Type B pancreatic cell (in vitro differentiated cells): ENCODE measurements at regions not wholly inside any gene's neighbourhood (a gene's known extent, or its start where the extent isn't known, plus 50 kb on each side); places are given as distances from the start of the nearest gene placed in this dataset.

Experiments used
- DNase-seq: peaks from one replicate; pipeline ENCODE4 v3.0.0; 2021; ENCODE audit warnings: mixed read lengths; ENCODE audit not compliant: unreplicated experiment; ENCODE audit errors: extremely low spot score
- H3K27ac Mint-ChIP-seq: 2 replicates; pipeline ENCODE4 v1.8.0; 2021; ENCODE audit warnings: mild to moderate bottlenecking, mixed read lengths
- H3K27me3 Mint-ChIP-seq: 2 replicates; pipeline ENCODE4 v1.8.0; 2021; ENCODE audit warnings: mixed read lengths
- H3K36me3 Mint-ChIP-seq: 2 replicates; pipeline ENCODE4 v1.8.0; 2021; ENCODE audit warnings: mixed read lengths
- H3K4me1 Mint-ChIP-seq: one replicate; pipeline ENCODE4 v1.8.0; 2021; ENCODE audit warnings: mixed read lengths; ENCODE audit not compliant: unreplicated experiment
- H3K4me3 Mint-ChIP-seq: 2 replicates; pipeline ENCODE4 v1.8.0; 2021; ENCODE audit warnings: mild to moderate bottlenecking, mixed read lengths
- H3K9me3 Mint-ChIP-seq: 2 replicates; pipeline ENCODE4 v1.8.0; 2021; ENCODE audit warnings: mixed read lengths
- CTCF ChIP-seq: fragments of 200-600 bp; sonication (generic); conservative IDR thresholded peaks from 2 replicates; pipeline ENCODE4 v1.5.0; 2021; ENCODE audit warnings: antibody characterized with exemption, mild to moderate bottlenecking

GRCh38 chr4:156036496-156036895 lies 82.8 kb upstream of the CTSO start:
- no peaks in the 10 kb centered on the region for H3K36me3 Mint-ChIP-seq
- DNase-seq, result no peak
- H3K27me3 Mint-ChIP-seq, result no peaks in the 10 kb centered on the region
- H3K4me3 Mint-ChIP-seq, result no peak overlapping the region
- no peak for TF ChIP-seq CTCF
- H3K27ac Mint-ChIP-seq, result no peak overlapping the region
- H3K9me3 Mint-ChIP-seq, result no peaks in the 10 kb centered on the region
- H3K4me1 Mint-ChIP-seq, result no peaks in the 10 kb centered on the region

- Mint-ChIP-seq H3K4me1 (no peaks in the 10 kb centered on the region), H3K27me3 (no peaks in the 10 kb centered on the region)
Measured at GRCh38 chr4:156029691-156030090, 76.0 kb upstream of the CTSO start.

GRCh38 chr4:156021298-156021697 lies 67.6 kb upstream of the CTSO start:
- TF ChIP-seq CTCF, result no peak
- peak overlapping the region; percentile 26 for H3K4me3 Mint-ChIP-seq
- no peak for DNase-seq
- H3K36me3 Mint-ChIP-seq, result no peaks in the 10 kb centered on the region
- H3K27me3 Mint-ChIP-seq, result no peaks in the 10 kb centered on the region
- peak overlapping the region; percentile 76 for H3K27ac Mint-ChIP-seq
- H3K4me1 Mint-ChIP-seq, result peaks cover 4% of the 10 kb centered on the region
- H3K9me3 Mint-ChIP-seq, result no peaks in the 10 kb centered on the region

More at GRCh38 chr4:156029691-156030090, 76.0 kb upstream of the CTSO start:
- H3K9me3 Mint-ChIP-seq, result no peaks in the 10 kb centered on the region
- no peak for DNase-seq
- H3K27ac Mint-ChIP-seq, result no peak overlapping the region
- no peak for TF ChIP-seq CTCF
- H3K36me3 Mint-ChIP-seq, result no peaks in the 10 kb centered on the region
- H3K4me3 Mint-ChIP-seq, result no peak overlapping the region

- no peak overlapping the region for H3K27ac Mint-ChIP-seq
- peaks cover 4% of the 10 kb centered on the region for H3K4me1 Mint-ChIP-seq
- no peak overlapping the region for H3K4me3 Mint-ChIP-seq
- TF ChIP-seq CTCF, result no peak
- DNase-seq, result no peak
- no peaks in the 10 kb centered on the region for H3K27me3 Mint-ChIP-seq
- no peaks in the 10 kb centered on the region for H3K9me3 Mint-ChIP-seq
- H3K36me3 Mint-ChIP-seq, result no peaks in the 10 kb centered on the region
Measured at GRCh38 chr4:156019246-156019645, 65.6 kb upstream of the CTSO start.

- no peaks in the 10 kb centered on the region for H3K27me3 Mint-ChIP-seq
- no peak for DNase-seq
- H3K9me3 Mint-ChIP-seq, result no peaks in the 10 kb centered on the region
- H3K4me1 Mint-ChIP-seq, result peaks cover 4% of the 10 kb centered on the region
- H3K4me3 Mint-ChIP-seq, result no peak overlapping the region
- H3K36me3 Mint-ChIP-seq, result no peaks in the 10 kb centered on the region
- no peak overlapping the region for H3K27ac Mint-ChIP-seq
- TF ChIP-seq CTCF, result no peak
Measured at GRCh38 chr4:156018383-156018782, 64.7 kb upstream of the CTSO start.

- TF ChIP-seq CTCF, result no peak
- Mint-ChIP-seq H3K4me3 (no peak overlapping the region), H3K36me3 (no peaks in the 10 kb centered on the region), H3K4me1 (peaks cover 2% of the 10 kb centered on the region), H3K9me3 (no peaks in the 10 kb centered on the region), H3K27me3 (no peaks in the 10 kb centered on the region), H3K27ac (peak overlapping the region; percentile 41)
- DNase-seq, result no peak
Measured at GRCh38 chr4:156015781-156016180, 62.1 kb upstream of the CTSO start.
